ENCODE measurements at regions not wholly inside any gene's neighbourhood (a gene's known extent, or its start where the extent isn't known, plus 50 kb on each side); places are given as distances from the start of the nearest gene placed in this dataset.

- TF ChIP-seq POLR2A (IDR thresholded peaks at IDR 0.05; ENCODE audit: low read depth, low read length), result no peak
- no peak for TF ChIP-seq POLR2AphosphoS5 (IDR thresholded peaks at IDR 0.05; ENCODE audit: low read depth, low read length)
- no peak for TF ChIP-seq TAF1 (IDR thresholded peaks at IDR 0.05; ENCODE audit: low read depth, low read length)
Measured at GRCh38 chr18:72056171-72056570, 488.0 kb downstream of the CBLN2 start.

All from GM12891 (cell line).